ENCODE measurements at regions not wholly inside any gene's neighbourhood (a gene's known extent, or its start where the extent isn't known, plus 50 kb on each side); places are given as distances from the start of the nearest gene placed in this dataset.
"Not testable (repeated sequence)": the region's sequence is repeated elsewhere in the genome, so short reads cannot be mapped to it uniquely, and the experiment has no call there.

- DNase-seq, result no peak
- Histone ChIP-seq H3K9me3 (ENCODE audit: severe bottlenecking) (no peaks in the 10 kb centered on the region), H3K4me3 (ENCODE audit: low read depth, low read length) (no peak overlapping the region), H3K27me3 (ENCODE audit: insufficient read depth, low read depth, severe bottlenecking) (no peaks in the 10 kb centered on the region), H3K36me3 (no peaks in the 10 kb centered on the region), H3K27ac (no peak overlapping the region)
- TF ChIP-seq CTCF (IDR thresholded peaks at IDR 0.05; ENCODE audit: low read depth, low read length), result no peak
These were observed 97.0 kb downstream of the TLR5 start for GRCh38 chr1:223046011-223046410.

- H3K4me3 ChIP-seq (ENCODE audit: low read depth, low read length); H3K9me3 ChIP-seq (ENCODE audit: severe bottlenecking); DNase-seq: not testable (repeated sequence)
These were observed 96.6 kb downstream of the TLR5 start for GRCh38 chr1:223046463-223046862.

GRCh38 chr1:223048026-223048425 is 95.0 kb downstream of the TLR5 start:
- no peak overlapping the region for H3K4me3 ChIP-seq (ENCODE audit: low read depth, low read length)
- TF ChIP-seq CTCF (IDR thresholded peaks at IDR 0.05; ENCODE audit: low read depth, low read length), result no peak
- H3K27me3 ChIP-seq (ENCODE audit: insufficient read depth, low read depth, severe bottlenecking), result no peaks in the 10 kb centered on the region
- no peaks in the 10 kb centered on the region for H3K9me3 ChIP-seq (ENCODE audit: severe bottlenecking)
- DNase-seq, result no peak
- no peak overlapping the region for H3K27ac ChIP-seq
- H3K36me3 ChIP-seq, result no peaks in the 10 kb centered on the region

More at GRCh38 chr1:223046463-223046862, 96.6 kb downstream of the TLR5 start:
- H3K27ac ChIP-seq; H3K27me3 ChIP-seq (ENCODE audit: insufficient read depth, low read depth, severe bottlenecking); H3K36me3 ChIP-seq: not testable (repeated sequence)

DNA sequence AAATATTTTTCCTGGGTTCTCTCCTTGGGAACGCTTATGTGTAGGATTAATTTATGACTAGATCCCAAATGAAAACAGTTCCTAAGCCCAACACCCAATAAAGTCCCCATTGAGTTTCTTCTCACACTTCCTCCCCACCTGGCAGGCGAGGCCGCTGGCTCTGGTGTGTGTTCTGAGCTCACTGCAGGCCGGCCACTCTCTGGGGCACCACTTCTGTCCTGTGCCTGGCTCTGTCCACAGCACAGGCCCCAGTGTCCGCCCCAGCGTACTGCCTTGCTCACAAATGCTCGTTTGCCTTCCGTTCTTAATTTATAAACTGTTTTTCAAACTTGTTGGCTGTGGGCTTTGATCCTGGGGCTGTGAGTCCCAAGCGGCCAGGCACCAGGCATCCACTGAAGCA is 90.6 kb downstream of the TLR5 start:
- H3K27ac ChIP-seq, result no peak overlapping the region
- no peaks in the 10 kb centered on the region for H3K36me3 ChIP-seq
- DNase-seq, result no peak
- no peak overlapping the region for H3K4me3 ChIP-seq (ENCODE audit: low read depth, low read length)
- H3K9me3 ChIP-seq (ENCODE audit: severe bottlenecking), result no peaks in the 10 kb centered on the region
- no peak for TF ChIP-seq CTCF (IDR thresholded peaks at IDR 0.05; ENCODE audit: low read depth, low read length)
- no peaks in the 10 kb centered on the region for H3K27me3 ChIP-seq (ENCODE audit: insufficient read depth, low read depth, severe bottlenecking)

DNA sequence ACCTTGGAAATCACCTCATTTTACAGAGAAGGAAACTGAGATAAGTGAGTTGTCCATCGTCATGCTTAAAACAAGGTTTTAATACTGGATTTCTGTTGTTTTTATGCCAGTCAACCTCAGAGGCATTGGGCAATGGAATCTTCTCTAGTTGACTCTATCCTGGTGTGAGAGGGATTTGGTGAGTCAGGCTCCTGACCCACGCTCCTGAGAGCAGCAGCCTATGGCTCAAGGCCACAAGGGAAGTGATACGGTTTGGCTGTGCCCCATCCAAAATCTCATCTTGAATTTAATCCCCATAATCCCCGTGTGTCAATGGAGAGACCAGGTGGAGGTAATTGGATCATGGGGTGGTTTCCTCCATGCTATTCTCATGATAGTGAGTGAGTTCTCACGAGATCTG is 90.1 kb downstream of the TLR5 start:
- Histone ChIP-seq H3K9me3 (ENCODE audit: severe bottlenecking) (no peaks in the 10 kb centered on the region), H3K27me3 (ENCODE audit: insufficient read depth, low read depth, severe bottlenecking) (no peaks in the 10 kb centered on the region), H3K36me3 (no peaks in the 10 kb centered on the region), H3K4me3 (ENCODE audit: low read depth, low read length) (no peak overlapping the region), H3K27ac (no peak overlapping the region)
- DNase-seq, result no peak
- no peak for TF ChIP-seq CTCF (IDR thresholded peaks at IDR 0.05; ENCODE audit: low read depth, low read length)

DNA sequence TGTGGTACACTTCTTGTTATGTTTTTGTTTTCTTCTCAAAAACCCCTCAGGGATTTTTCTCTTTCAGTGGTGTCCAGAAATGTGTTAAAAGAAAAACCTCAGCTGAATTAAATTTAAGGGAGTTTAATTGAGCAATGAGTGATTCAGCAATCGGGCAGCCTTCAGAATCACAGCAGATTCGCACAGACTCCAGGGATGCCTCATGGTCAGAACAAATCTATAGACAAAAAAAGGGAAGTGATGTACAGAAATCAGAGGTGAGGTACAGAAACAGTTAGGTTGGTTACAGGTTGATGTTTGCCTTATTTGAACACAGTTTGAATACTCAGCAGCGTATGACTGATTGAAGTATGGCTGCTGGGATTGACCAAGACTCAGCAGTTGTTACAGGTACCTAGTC is 86.2 kb downstream of the TLR5 start:
- H3K27ac ChIP-seq, result no peak overlapping the region
- DNase-seq, result no peak
- no peak for TF ChIP-seq CTCF (IDR thresholded peaks at IDR 0.05; ENCODE audit: low read depth, low read length)
- no peaks in the 10 kb centered on the region for H3K9me3 ChIP-seq (ENCODE audit: severe bottlenecking)
- H3K4me3 ChIP-seq (ENCODE audit: low read depth, low read length), result no peak overlapping the region
- H3K27me3 ChIP-seq (ENCODE audit: insufficient read depth, low read depth, severe bottlenecking), result no peaks in the 10 kb centered on the region
- H3K36me3 ChIP-seq, result no peaks in the 10 kb centered on the region

All from WERI-Rb-1 (cell line).